ENCODE measurements at regions not wholly inside any gene's neighbourhood (a gene's known extent, or its start where the extent isn't known, plus 50 kb on each side); places are given as distances from the start of the nearest gene placed in this dataset.

GRCh38 chr5:174338185-174339010 lies 292.9 kb downstream of the NSG2 start:
- no peak for DNase-seq
- H3K9me3 Mint-ChIP-seq = no peaks in the 10 kb centered on the region
- no peaks in the 10 kb centered on the region for H3K4me1 Mint-ChIP-seq
- no peak overlapping the region for H3K4me3 Mint-ChIP-seq
- peaks cover 0 to 4% (median 4%) of the 10 kb centered on the region in 3 donors for H3K27me3 Mint-ChIP-seq (ENCODE audit: low read depth in 3 of 3)
- H3K36me3 Mint-ChIP-seq = no peaks in the 10 kb centered on the region
- H3K27ac Mint-ChIP-seq = no peak overlapping the region

GRCh38 chr5:174339130-174339529 lies 293.6 kb downstream of the NSG2 start:
- peaks cover 0 to 4% (median 2%) of the 10 kb centered on the region in 3 donors for H3K27me3 Mint-ChIP-seq (ENCODE audit: low read depth in 3 of 3)
- DNase-seq = no peak
- no peak overlapping the region for H3K4me3 Mint-ChIP-seq
- no peaks in the 10 kb centered on the region for H3K4me1 Mint-ChIP-seq
- no peak overlapping the region for H3K27ac Mint-ChIP-seq
- no peaks in the 10 kb centered on the region for H3K9me3 Mint-ChIP-seq
- H3K36me3 Mint-ChIP-seq = no peaks in the 10 kb centered on the region

GRCh38 chr5:174340226-174340625 lies 294.7 kb downstream of the NSG2 start:
- no peak overlapping the region for H3K4me3 Mint-ChIP-seq
- DNase-seq = no peak
- H3K4me1 Mint-ChIP-seq = no peaks in the 10 kb centered on the region
- no peak overlapping the region for H3K27ac Mint-ChIP-seq
- H3K36me3 Mint-ChIP-seq = no peaks in the 10 kb centered on the region
- H3K9me3 Mint-ChIP-seq = no peaks in the 10 kb centered on the region
- peaks cover 0 to 4% (median 1%) of the 10 kb centered on the region in 3 donors for H3K27me3 Mint-ChIP-seq (ENCODE audit: low read depth in 3 of 3)

GRCh38 chr5:174342696-174343095 lies 297.2 kb downstream of the NSG2 start:
- H3K9me3 Mint-ChIP-seq = no peaks in the 10 kb centered on the region
- H3K4me3 Mint-ChIP-seq = no peak overlapping the region
- H3K36me3 Mint-ChIP-seq = peaks cover 0 to 4% (median 0%) of the 10 kb centered on the region in 3 donors
- no peak overlapping the region for H3K27ac Mint-ChIP-seq
- no peak for DNase-seq
- no peaks in the 10 kb centered on the region for H3K4me1 Mint-ChIP-seq
- peaks cover 0 to 5% (median 0%) of the 10 kb centered on the region in 3 donors for H3K27me3 Mint-ChIP-seq (ENCODE audit: low read depth in 3 of 3)

- H3K4me1 Mint-ChIP-seq = no peaks in the 10 kb centered on the region
- H3K36me3 Mint-ChIP-seq = peaks cover 0 to 4% (median 0%) of the 10 kb centered on the region in 3 donors
- DNase-seq = no peak
- peaks cover 0 to 2% (median 0%) of the 10 kb centered on the region in 3 donors for H3K27me3 Mint-ChIP-seq (ENCODE audit: low read depth in 3 of 3)
- H3K4me3 Mint-ChIP-seq = no peak overlapping the region
- no peaks in the 10 kb centered on the region for H3K9me3 Mint-ChIP-seq
- no peak overlapping the region for H3K27ac Mint-ChIP-seq
Measured at GRCh38 chr5:174343826-174344225, 298.3 kb downstream of the NSG2 start.

- Mint-ChIP-seq H3K27ac (no peak overlapping the region), H3K27me3 (ENCODE audit: low read depth in 3 of 3) (peaks cover 0 to 2% (median 0%) of the 10 kb centered on the region in 3 donors), H3K9me3 (no peaks in the 10 kb centered on the region), H3K4me1 (no peaks in the 10 kb centered on the region), H3K4me3 (no peak overlapping the region), H3K36me3 (peaks cover 0 to 4% (median 0%) of the 10 kb centered on the region in 3 donors)
- DNase-seq = no peak
Measured at GRCh38 chr5:174344335-174344734, 298.8 kb downstream of the NSG2 start.

GRCh38 chr5:174347183-174347582 lies 301.7 kb downstream of the NSG2 start:
- Mint-ChIP-seq H3K4me3 (no peak overlapping the region), H3K4me1 (no peaks in the 10 kb centered on the region), H3K27ac (no peak overlapping the region)

GRCh38 chr5:174348311-174348981 lies 302.9 kb downstream of the NSG2 start:
- Mint-ChIP-seq H3K27ac (no peak overlapping the region), H3K27me3 (ENCODE audit: low read depth in 3 of 3) (peaks cover 0 to 2% (median 2%) of the 10 kb centered on the region in 3 donors), H3K9me3 (no peaks in the 10 kb centered on the region), H3K4me1 (no peaks in the 10 kb centered on the region), H3K4me3 (no peak overlapping the region), H3K36me3 (peaks cover 0 to 4% (median 0%) of the 10 kb centered on the region in 3 donors)
- no peak for DNase-seq

More at GRCh38 chr5:174347183-174347582, 301.7 kb downstream of the NSG2 start:
- peaks cover 0 to 4% (median 0%) of the 10 kb centered on the region in 3 donors for H3K36me3 Mint-ChIP-seq
- no peaks in the 10 kb centered on the region for H3K9me3 Mint-ChIP-seq
- no peak for DNase-seq
- peaks cover 0 to 2% (median 2%) of the 10 kb centered on the region in 3 donors for H3K27me3 Mint-ChIP-seq (ENCODE audit: low read depth in 3 of 3)

GRCh38 chr5:174352681-174353080 lies 307.2 kb downstream of the NSG2 start:
- no peak overlapping the region for H3K27ac Mint-ChIP-seq
- peaks cover 0 to 4% (median 0%) of the 10 kb centered on the region in 6 donors for H3K9me3 Mint-ChIP-seq
- no peaks in the 10 kb centered on the region for H3K4me1 Mint-ChIP-seq
- no peak overlapping the region for H3K4me3 Mint-ChIP-seq
- H3K36me3 Mint-ChIP-seq = no peaks in the 10 kb centered on the region
- peaks cover 0 to 6% (median 2%) of the 10 kb centered on the region in 3 donors for H3K27me3 Mint-ChIP-seq (ENCODE audit: low read depth in 3 of 3)
- DNase-seq = no peak

GRCh38 chr5:174354571-174354970 lies 309.1 kb downstream of the NSG2 start:
- Mint-ChIP-seq H3K4me3 (no peak overlapping the region), H3K4me1 (no peaks in the 10 kb centered on the region), H3K27ac (no peak overlapping the region), H3K36me3 (no peaks in the 10 kb centered on the region), H3K27me3 (ENCODE audit: low read depth in 3 of 3) (peaks cover 0 to 7% (median 2%) of the 10 kb centered on the region in 3 donors), H3K9me3 (peaks cover 0 to 4% (median 0%) of the 10 kb centered on the region in 6 donors)
- no peak for DNase-seq

- no peak for DNase-seq
- no peak overlapping the region for H3K4me3 Mint-ChIP-seq
- no peak overlapping the region for H3K27ac Mint-ChIP-seq
- H3K36me3 Mint-ChIP-seq = no peaks in the 10 kb centered on the region
- H3K4me1 Mint-ChIP-seq = no peaks in the 10 kb centered on the region
- peaks cover 0 to 4% (median 0%) of the 10 kb centered on the region in 6 donors for H3K9me3 Mint-ChIP-seq
- peaks cover 0 to 9% (median 1%) of the 10 kb centered on the region in 3 donors for H3K27me3 Mint-ChIP-seq (ENCODE audit: low read depth in 3 of 3)
Measured at GRCh38 chr5:174355208-174355612, 309.7 kb downstream of the NSG2 start.

- Mint-ChIP-seq H3K4me3 (no peak overlapping the region), H3K27me3 (ENCODE audit: low read depth in 3 of 3) (peaks cover 0 to 9% (median 1%) of the 10 kb centered on the region in 3 donors), H3K27ac (no peak overlapping the region), H3K4me1 (no peaks in the 10 kb centered on the region), H3K36me3 (no peaks in the 10 kb centered on the region), H3K9me3 (peaks cover 0 to 4% (median 0%) of the 10 kb centered on the region in 6 donors)
- DNase-seq = no peak
Measured at GRCh38 chr5:174355995-174356394, 310.5 kb downstream of the NSG2 start.

GRCh38 chr5:174356536-174356935 lies 311.0 kb downstream of the NSG2 start:
- H3K4me3 Mint-ChIP-seq = no peak overlapping the region
- no peak overlapping the region for H3K27ac Mint-ChIP-seq
- no peak for DNase-seq
- H3K27me3 Mint-ChIP-seq (ENCODE audit: low read depth in 3 of 3) = peaks cover 0 to 9% (median 3%) of the 10 kb centered on the region in 3 donors
- peaks cover 0 to under 1% (median 0%) of the 10 kb centered on the region in 3 donors for H3K36me3 Mint-ChIP-seq
- H3K9me3 Mint-ChIP-seq = peaks cover 0 to 5% (median under 1%) of the 10 kb centered on the region in 6 donors
- no peaks in the 10 kb centered on the region for H3K4me1 Mint-ChIP-seq

GRCh38 chr5:174358276-174358675 lies 312.8 kb downstream of the NSG2 start:
- Mint-ChIP-seq H3K36me3 (peaks cover 0 to 3% (median 0%) of the 10 kb centered on the region in 3 donors), H3K27me3 (ENCODE audit: low read depth in 3 of 3) (peaks cover 0 to 9% (median 5%) of the 10 kb centered on the region in 3 donors), H3K4me3 (no peak overlapping the region), H3K27ac (no peak overlapping the region), H3K9me3 (peaks cover 0 to 17% (median 5%) of the 10 kb centered on the region in 6 donors), H3K4me1 (no peaks in the 10 kb centered on the region)
- no peak for DNase-seq

Measured in immature natural killer cell (primary cell).